Stimulated activated CD4-positive, alpha-beta T cell treated with anti-CD3 and anti-CD28 coated beads, Interleukin-4, amount 100 ng/mL, for 24 hours (primary cell): ENCODE measurements at regions not wholly inside any gene's neighbourhood (a gene's known extent, or its start where the extent isn't known, plus 50 kb on each side); places are given as distances from the start of the nearest gene placed in this dataset.
"Not testable (repeated sequence)": the region's sequence is repeated elsewhere in the genome, so short reads cannot be mapped to it uniquely, and the experiment has no call there.

Experiments used
- DNase-seq: peaks from one replicate; pipeline ENCODE4 v3.0.0-alpha.2; 2020

- DNase-seq = no peak
These were observed 710.5 kb upstream of the HS3ST5 start for GRCh38 chr6:115053169-115053860.

DNA sequence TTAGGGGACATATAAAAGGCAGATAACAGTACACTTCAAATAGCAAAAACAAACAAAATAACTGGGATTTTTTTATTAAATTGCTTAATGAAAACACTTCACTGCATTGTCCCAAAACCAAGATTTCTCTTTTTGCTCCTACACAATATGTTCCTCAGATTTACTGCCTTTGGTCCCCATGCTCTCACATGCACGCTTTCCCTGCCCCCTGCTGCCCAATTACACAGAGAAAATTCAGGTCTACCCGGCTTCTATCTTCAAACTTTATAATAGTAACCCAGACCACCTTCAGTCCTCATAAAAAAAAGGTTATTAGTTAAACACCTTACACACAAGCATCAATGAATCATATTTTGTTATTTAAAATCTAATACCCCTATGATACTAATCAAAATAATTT lies 673.8 kb upstream of the HS3ST5 start:
- no peak for DNase-seq

DNA sequence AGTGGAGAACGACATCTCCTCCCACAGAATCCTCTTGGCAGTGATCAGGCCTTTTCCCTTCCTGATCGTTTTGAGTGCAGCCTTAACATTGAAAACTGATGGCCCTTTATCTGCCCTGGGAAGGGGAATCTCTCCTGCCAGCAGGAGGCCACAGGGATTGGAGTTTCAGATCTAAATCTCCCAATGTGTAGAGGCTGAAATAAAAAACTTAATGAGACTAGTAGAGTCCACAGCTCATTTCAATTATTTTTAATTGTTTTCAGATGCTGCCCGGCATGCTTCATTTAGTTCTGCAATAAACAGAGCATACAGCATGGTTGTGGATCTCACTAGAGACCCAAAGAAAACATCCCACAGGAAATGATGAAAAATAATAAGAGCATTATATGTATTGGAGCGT lies 662.2 kb upstream of the HS3ST5 start:
- no peak for DNase-seq

GRCh38 chr6:115004204-115004603 lies 661.4 kb upstream of the HS3ST5 start:
- no peak for DNase-seq

DNA sequence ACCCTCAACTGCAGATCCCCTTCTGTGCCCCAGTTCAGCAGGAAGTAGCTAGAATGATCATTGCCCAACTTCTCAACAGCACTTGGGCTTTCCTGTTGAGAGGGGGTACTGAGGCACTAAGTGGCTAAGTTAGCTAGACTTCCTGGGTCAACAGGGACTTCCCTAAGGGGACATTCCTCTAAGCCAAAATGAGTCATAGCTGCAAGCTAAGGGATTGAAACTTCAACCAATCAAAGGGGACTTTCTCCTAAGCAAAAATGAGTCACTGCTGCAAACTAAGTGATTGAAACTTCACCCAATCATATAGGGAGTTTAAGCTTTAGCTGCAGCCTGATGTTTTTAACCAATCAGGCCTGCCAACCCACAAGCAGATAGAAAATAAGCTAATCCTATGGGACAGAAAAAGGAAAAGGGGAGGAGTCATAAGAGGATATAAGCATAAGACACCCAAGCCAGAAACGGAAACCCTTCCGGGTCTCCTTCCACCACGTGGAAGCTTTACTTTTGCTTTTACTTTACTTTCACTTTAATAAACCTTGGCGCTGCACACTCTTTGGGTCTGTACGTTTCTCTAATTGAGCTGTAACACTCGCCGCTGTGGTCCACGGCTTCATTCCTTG lies 659.0 kb upstream of the HS3ST5 start:
- DNase-seq = no peak

GRCh38 chr6:115000736-115001135 lies 657.9 kb upstream of the HS3ST5 start:
- no peak for DNase-seq

DNA sequence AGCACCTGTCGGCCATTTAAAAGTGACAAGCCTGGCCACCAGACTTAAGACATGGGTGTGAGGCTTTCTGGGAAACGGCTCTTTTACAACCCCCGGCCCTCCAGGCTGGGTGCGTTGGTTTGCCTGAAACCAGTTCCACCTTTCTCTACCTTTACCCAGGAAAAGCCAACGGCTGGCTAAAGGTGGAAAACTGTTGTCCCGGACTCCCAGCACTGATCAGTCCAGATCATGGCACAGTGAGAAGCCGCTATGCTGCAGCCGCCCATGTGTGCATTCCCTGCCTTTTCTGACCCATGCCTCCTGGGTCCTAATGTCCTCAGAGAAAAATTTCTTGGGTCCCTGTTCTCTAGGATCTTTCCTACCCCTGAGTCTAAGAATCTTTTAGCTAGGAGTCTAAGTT lies 655.7 kb upstream of the HS3ST5 start:
- no peak for DNase-seq

GRCh38 chr6:114997813-114998292 lies 655.0 kb upstream of the HS3ST5 start:
- DNase-seq = no peak

DNA sequence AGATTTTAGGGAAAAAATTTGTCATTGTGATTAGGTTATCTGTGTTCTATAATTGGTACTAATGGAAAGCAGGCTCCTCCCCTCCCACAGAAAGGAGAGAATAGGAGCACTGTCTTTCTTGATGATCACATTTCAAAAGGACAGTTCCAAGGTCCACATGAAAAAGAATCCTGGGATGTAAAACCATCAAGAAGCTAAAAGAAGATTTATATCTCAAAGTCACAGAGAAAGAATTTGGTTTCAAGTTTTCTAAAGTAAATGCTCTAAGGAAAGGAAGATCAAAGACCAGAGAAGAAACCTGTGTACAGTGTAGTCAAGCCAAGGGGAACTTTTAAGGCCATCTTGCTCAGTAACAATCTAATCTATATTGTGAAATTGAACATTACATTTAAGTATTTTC lies 652.7 kb upstream of the HS3ST5 start:
- no peak for DNase-seq

- no peak for DNase-seq
These were observed 646.6 kb upstream of the HS3ST5 start for GRCh38 chr6:114989279-114989964.

GRCh38 chr6:114987281-114987680 lies 644.5 kb upstream of the HS3ST5 start:
- DNase-seq = no peak

DNA sequence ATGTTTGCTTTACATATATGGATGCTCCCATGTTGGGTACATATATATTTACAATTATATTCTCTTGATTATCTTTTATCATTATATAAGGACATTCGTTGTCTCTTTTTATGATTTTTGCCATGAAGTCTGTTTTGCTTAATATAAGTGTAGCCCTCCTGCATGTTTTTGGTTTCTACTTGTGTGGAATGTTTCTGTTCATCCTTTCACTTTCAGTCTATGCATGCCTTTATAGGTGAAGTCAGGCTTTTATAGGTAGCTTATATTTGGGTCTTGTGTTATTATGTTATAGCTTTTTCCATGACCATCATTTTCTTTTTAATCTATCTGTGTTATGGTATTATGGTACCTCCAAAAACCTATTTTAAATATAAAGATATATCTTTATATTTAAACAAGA lies 612.5 kb upstream of the HS3ST5 start:
- no peak for DNase-seq

DNA sequence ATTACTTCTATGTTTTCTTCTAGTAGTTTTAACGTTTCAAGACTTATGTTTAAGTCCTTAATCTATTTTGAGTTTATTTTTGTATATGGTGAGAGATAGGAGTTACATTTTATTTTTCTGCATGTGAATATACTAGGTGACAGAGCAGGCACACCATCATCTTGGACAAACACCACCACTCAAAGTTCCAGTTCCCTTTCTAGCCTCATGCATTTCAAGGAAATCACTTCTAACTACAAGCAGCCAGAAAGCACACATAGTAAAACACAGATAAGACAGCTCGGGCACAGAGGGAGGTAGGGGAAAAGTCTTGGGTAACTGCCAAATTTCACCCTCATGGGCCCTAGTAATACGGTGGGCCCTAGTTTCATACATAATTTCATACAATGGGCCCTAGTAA lies 609.4 kb upstream of the HS3ST5 start:
- DNase-seq = no peak

- DNase-seq = no peak
These were observed 602.6 kb upstream of the HS3ST5 start for GRCh38 chr6:114945392-114945791.

- no peak for DNase-seq
These were observed 598.3 kb upstream of the HS3ST5 start for GRCh38 chr6:114941078-114941477.

DNA sequence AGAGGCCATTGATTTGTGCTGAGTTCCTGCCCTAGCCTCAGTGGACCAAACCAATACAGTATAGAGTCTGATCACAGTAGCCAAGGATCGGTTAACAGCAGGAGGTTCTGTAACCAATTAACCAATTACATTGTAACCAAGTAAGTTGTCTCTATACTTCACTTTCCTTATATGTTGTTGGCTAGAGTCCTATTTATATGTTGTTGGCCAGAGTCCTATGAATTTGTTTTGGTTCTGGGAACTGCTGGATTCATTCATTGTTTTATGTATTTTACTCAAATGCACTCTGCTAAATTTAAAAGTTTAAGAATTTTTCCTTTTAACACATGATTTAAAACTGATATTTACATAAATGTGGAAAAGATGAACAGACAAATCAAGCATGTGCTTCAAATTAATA lies 597.4 kb upstream of the HS3ST5 start:
- DNase-seq = no peak

GRCh38 chr6:114939630-114940029 lies 596.8 kb upstream of the HS3ST5 start:
- DNase-seq = no peak

- DNase-seq = no peak
These were observed 593.3 kb upstream of the HS3ST5 start for GRCh38 chr6:114936080-114936479.

GRCh38 chr6:114934079-114934478 lies 591.3 kb upstream of the HS3ST5 start:
- no peak for DNase-seq

- not testable (repeated sequence) for DNase-seq
These were observed 585.9 kb upstream of the HS3ST5 start for GRCh38 chr6:114928731-114929130.

GRCh38 chr6:114906096-114906495 lies 563.3 kb upstream of the HS3ST5 start:
- DNase-seq = no peak

GRCh38 chr6:114897536-114897935 lies 554.7 kb upstream of the HS3ST5 start:
- no peak for DNase-seq

DNA sequence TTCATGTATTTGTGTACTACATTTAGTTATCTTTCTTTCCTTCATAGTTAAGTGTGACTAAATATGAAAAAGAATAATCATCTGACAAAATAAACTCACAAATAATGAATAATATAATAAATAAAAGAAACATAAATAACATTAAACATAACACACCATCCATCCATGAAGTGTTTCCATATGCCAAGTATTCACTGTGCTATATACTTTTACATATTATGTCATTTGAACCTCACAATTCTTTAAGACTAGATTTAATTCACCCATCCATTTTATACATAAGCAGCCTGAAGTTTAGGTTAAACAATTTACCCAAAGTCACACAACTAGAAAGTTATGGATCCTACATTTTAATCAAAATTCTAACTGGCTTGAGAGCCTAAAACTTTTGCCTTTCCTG lies 549.4 kb upstream of the HS3ST5 start:
- no peak for DNase-seq

DNA sequence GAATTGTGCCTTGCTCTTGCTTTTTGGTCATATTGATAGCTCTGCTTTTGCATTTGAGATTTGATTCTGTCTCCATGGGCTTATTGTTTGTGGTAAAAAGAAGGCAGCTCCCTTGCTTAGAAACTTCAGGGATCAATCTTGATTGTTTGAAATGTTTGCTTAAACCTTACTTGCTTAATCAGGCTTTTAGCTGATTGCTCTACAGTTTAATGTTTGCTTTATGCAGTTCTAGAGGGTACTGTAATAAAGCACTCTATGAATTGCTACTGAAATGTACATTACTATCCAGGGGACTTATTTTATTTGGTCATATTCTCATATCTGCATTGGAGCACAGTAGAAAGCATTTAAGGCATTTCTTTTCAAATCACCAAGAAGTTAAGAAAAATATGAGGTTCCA lies 545.4 kb upstream of the HS3ST5 start:
- DNase-seq = no peak
